Stimulated activated CD8-positive, alpha-beta memory T cell treated with anti-CD3 and anti-CD28 coated beads, Interleukin-7, amount 100 ng/mL, for 24 hours (primary cell): ENCODE measurements at regions not wholly inside any gene's neighbourhood (a gene's known extent, or its start where the extent isn't known, plus 50 kb on each side); places are given as distances from the start of the nearest gene placed in this dataset.
"Not testable (repeated sequence)": the region's sequence is repeated elsewhere in the genome, so short reads cannot be mapped to it uniquely, and the experiment has no call there.

ENCODE experiments used
- DNase-seq: peaks from one replicate; pipeline ENCODE4 v3.0.0-alpha.2; 2020; ENCODE audit warnings: low read depth

GRCh38 chr3:24687671-24688070 is 193.0 kb upstream of the THRB start:
- no peak for DNase-seq

GRCh38 chr3:24688446-24689148 is 193.9 kb upstream of the THRB start:
- DNase-seq: no peak

GRCh38 chr3:24689353-24689752 is 194.7 kb upstream of the THRB start:
- DNase-seq: no peak

GRCh38 chr3:24690777-24691176 is 196.1 kb upstream of the THRB start:
- no peak for DNase-seq

- DNase-seq: not testable (repeated sequence)
Observed at GRCh38 chr3:24699078-24699477, 204.4 kb upstream of the THRB start.

- no peak for DNase-seq
Observed at GRCh38 chr3:24704496-24704895, 209.8 kb upstream of the THRB start.

- DNase-seq: no peak
Observed at GRCh38 chr3:24707936-24708335, 213.3 kb upstream of the THRB start.

GRCh38 chr3:24709956-24710355 is 215.3 kb upstream of the THRB start:
- no peak for DNase-seq

- no peak for DNase-seq
Observed at GRCh38 chr3:24713516-24713915, 218.9 kb upstream of the THRB start.

- DNase-seq: no peak
Observed at GRCh38 chr3:24714436-24714835, 219.8 kb upstream of the THRB start.

GRCh38 chr3:24715171-24715792 is 220.6 kb upstream of the THRB start:
- no peak for DNase-seq

GRCh38 chr3:24722087-24722486 is 227.4 kb upstream of the THRB start:
- DNase-seq: no peak

GRCh38 chr3:24725514-24726255 is 231.0 kb upstream of the THRB start:
- no peak for DNase-seq

- no peak for DNase-seq
Observed at GRCh38 chr3:24726423-24726822, 231.8 kb upstream of the THRB start.

- no peak for DNase-seq
Observed at GRCh38 chr3:24730173-24730572, 235.5 kb upstream of the THRB start.

GRCh38 chr3:24734019-24734418 is 239.4 kb upstream of the THRB start:
- no peak for DNase-seq

GRCh38 chr3:24736701-24737100 is 242.1 kb upstream of the THRB start:
- DNase-seq: no peak

- DNase-seq: no peak
Observed at GRCh38 chr3:24740326-24740725, 245.7 kb upstream of the THRB start.

GRCh38 chr3:24741506-24741905 is 246.9 kb upstream of the THRB start:
- DNase-seq: no peak

GRCh38 chr3:24748520-24748919 is 253.9 kb upstream of the THRB start:
- DNase-seq: no peak

GRCh38 chr3:24751020-24751419 is 256.4 kb upstream of the THRB start:
- DNase-seq: no peak

GRCh38 chr3:24756101-24756888 is 261.6 kb upstream of the THRB start:
- no peak for DNase-seq
